Fibroblast of lung (primary cell): ENCODE measurements at regions not wholly inside any gene's neighbourhood (a gene's known extent, or its start where the extent isn't known, plus 50 kb on each side); places are given as distances from the start of the nearest gene placed in this dataset.

ENCODE experiments used
- EZH2 ChIP-seq: IDR thresholded peaks from 2 replicates; pipeline ENCODE4 v1.5.1; 2012; ENCODE audit warnings: low read length, control low read depth, mild to moderate bottlenecking; ENCODE audit errors: missing control alignments
- TF ChIP-seq, protein P1 (sequence below), 2 donors: IDR thresholded peaks in 1 of 2; conservative IDR thresholded peaks in 1 of 2; 1 replicate in 1 of 2; 2 replicates in 1 of 2; pipeline ENCODE4 v1.5.1; 2011 to 2012; ENCODE audit warnings: low read length in 2 of 2, control low read depth in 1 of 2, inconsistent platforms in 1 of 2, low read depth in 1 of 2, mild to moderate bottlenecking in 1 of 2

GRCh38 chr3:72047221-72047871 lies 262.4 kb upstream of the PROK2 start:
- TF ChIP-seq, protein P1, sequence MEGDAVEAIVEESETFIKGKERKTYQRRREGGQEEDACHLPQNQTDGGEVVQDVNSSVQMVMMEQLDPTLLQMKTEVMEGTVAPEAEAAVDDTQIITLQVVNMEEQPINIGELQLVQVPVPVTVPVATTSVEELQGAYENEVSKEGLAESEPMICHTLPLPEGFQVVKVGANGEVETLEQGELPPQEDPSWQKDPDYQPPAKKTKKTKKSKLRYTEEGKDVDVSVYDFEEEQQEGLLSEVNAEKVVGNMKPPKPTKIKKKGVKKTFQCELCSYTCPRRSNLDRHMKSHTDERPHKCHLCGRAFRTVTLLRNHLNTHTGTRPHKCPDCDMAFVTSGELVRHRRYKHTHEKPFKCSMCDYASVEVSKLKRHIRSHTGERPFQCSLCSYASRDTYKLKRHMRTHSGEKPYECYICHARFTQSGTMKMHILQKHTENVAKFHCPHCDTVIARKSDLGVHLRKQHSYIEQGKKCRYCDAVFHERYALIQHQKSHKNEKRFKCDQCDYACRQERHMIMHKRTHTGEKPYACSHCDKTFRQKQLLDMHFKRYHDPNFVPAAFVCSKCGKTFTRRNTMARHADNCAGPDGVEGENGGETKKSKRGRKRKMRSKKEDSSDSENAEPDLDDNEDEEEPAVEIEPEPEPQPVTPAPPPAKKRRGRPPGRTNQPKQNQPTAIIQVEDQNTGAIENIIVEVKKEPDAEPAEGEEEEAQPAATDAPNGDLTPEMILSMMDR (conservative IDR thresholded peaks at IDR 0.05 in 1 of 2, IDR thresholded peaks at IDR 0.05 in 1 of 2; ENCODE audit: low read depth in 1 of 2, low read length in 2 of 2): no peak
- TF ChIP-seq EZH2: no peak
